ENCODE measurements at regions not wholly inside any gene's neighbourhood (a gene's known extent, or its start where the extent isn't known, plus 50 kb on each side); places are given as distances from the start of the nearest gene placed in this dataset.
"Not testable (repeated sequence)": the region's sequence is repeated elsewhere in the genome, so short reads cannot be mapped to it uniquely, and the experiment has no call there.

GRCh38 chr14:51351997-51352396 lies 112.0 kb downstream of the TMX1 start:
- no peak for DNase-seq

DNA sequence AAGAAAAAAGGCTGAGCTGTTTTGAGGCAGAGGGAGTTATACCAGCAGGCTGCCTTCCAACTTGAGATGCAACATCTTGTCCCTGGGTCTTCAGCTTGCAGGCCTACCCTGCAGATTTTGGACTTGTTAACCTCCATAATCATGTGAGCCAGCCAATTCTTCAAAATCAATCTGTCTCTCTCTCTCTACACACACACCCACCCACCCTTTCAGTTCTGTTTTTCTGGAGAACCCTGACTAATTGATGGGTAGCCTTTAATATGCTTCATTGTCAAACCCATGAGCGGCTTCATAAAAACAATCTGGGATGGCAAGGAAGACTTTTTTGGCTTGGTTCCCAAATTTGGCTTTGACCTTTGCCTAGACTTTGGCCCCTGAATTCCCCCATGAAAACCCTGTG lies 113.9 kb downstream of the TMX1 start:
- no peak for DNase-seq

DNA sequence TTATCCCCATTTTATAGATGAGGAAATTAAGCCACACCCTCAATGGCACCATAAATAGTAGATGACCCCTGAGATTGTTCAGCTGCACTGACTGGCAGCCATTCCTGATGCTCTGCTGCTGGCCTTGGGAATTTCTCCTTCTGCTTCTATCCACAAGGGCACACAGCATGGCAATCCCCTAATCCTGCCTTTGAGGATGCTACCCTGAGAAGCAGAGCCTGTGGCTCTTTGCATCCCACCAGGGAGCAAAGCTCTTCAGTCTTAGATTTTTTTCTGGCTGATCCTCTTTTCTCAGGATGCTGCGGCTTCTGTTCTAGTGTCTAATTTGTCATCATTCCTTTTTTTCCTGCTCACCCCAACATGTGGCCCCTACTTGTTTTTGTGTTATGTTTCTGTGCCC lies 114.8 kb downstream of the TMX1 start:
- DNase-seq, result no peak

GRCh38 chr14:51356381-51356780 lies 116.3 kb downstream of the TMX1 start:
- no peak for DNase-seq

GRCh38 chr14:51357250-51357649 lies 117.2 kb downstream of the TMX1 start:
- DNase-seq, result no peak

- DNase-seq, result no peak
These were observed 120.5 kb downstream of the TMX1 start for GRCh38 chr14:51360592-51360991.

- no peak for DNase-seq
These were observed 125.4 kb downstream of the TMX1 start for GRCh38 chr14:51365241-51365965.

DNA sequence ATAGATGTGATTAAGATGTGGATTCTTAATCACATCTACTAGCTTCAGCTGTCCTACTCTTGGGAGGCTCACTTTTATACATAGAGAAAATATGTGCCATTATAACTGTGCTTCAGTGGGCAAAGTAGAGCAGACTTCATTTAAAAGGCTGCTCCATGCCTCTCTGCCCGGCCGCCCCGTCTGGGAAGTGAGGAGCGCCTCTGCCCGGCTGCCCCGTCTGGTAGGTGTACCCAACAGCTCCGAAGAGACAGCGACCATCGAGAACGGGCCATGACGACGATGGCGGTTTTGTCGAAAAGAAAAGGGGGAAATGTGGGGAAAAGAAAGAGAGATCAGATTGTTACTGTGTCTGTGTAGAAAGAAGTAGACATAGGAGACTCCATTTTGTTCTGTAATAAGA lies 126.4 kb downstream of the TMX1 start:
- DNase-seq, result not testable (repeated sequence)

GRCh38 chr14:51366866-51367599 lies 127.0 kb downstream of the TMX1 start:
- not testable (repeated sequence) for DNase-seq

DNA sequence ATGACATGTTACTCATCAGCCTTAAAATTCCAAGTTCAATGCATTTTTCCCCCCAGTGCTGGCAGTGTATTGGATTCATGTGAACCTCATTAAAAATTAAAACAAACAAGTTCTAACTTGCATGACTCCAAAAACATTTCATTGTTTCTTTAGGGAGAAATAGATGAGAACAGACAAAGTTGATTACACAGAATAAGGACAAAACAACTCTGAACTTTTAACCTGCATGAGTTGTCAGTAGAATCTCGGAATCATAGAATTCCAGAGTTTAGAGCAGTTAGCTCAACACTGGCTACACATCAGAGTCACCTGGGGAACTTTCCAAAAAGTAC lies 127.5 kb downstream of the TMX1 start:
- no peak for DNase-seq

DNA sequence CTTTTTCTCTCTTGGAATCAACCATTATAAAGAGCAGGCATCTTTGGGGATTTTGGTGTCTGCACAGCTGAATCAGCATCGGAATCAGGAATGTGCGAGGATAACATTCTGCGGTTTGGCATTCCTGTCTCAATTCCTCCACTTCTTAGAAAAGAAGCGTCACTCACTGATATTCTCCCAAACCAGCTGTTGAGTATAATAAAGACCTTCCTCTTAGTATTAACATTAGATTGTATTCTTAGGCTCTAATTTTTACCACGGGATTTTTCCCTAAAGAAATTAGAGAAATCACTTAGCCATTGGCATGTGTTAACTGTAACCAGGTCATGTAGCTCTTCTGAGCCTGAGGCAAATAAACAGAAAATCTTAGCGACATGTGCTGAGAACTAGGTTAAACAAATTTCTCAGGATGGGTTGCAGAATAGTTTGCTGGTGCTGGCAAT lies 128.7 kb downstream of the TMX1 start:
- DNase-seq, result no peak

DNA sequence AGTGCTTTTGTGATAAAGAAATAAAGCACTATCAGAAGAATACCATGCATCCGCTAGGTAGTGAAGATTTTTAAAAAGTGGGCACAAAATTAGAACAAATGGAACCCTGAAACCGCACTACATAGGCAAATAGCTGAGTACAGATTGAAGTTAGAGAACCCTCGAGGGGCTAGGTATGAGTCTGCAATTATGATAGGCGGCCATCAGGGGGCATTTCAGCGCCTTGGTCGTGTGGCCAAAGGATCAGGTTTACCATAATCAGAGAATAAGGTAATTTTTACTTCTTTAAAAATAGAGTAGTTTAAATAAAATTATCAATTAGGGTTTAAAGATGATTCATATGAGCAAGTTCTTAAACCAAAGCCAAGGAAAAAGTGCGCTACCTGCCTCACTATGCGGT lies 129.8 kb downstream of the TMX1 start:
- no peak for DNase-seq

DNA sequence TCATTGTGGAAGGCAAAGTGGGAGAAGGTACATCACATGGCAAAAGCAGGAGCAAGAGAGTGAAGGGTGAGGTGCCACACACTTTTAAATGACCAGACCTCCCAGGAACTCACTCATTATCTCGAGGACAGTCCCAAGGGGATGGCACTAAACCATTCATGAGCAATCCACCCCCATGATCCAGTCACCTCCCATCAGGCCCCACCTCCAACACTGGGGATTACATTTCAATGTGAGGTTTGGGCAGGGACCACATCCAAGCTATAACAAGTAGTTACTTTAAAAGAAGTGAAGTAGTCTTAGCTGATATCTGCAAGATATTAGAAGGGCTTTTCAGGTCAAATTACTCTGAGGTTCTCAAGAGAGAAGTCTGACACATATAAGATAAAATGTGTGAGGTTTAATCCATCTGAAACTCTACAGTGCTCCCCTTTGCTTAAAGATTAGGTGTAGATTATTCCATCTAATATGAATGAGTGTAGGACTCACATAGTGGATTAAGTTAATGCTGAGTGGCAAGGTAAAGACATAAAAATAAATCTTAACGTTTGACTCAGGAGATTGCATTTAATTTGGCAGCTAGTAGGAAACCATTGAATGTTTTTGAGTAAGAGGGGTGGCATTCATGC lies 130.8 kb downstream of the TMX1 start:
- no peak for DNase-seq

DNA sequence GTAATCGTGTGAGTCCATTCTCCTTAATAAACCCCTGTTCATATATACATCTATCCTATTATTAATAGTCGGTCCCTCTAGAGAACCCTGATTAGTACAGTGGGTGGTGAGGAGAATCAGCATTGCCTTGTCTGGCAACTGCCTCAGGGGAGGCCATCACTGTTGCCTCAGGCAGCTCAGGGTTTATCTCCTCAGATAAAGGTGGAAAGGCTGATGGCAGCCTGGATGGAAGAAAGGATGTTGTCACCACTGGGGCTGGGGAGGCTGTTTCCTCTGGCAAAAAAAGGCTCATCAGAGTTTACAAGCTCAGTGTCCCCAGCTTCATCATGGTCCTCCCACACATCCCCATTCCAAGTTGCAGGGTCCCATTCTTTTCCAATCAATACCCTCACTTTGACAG lies 137.1 kb downstream of the TMX1 start:
- not testable (repeated sequence) for DNase-seq

DNA sequence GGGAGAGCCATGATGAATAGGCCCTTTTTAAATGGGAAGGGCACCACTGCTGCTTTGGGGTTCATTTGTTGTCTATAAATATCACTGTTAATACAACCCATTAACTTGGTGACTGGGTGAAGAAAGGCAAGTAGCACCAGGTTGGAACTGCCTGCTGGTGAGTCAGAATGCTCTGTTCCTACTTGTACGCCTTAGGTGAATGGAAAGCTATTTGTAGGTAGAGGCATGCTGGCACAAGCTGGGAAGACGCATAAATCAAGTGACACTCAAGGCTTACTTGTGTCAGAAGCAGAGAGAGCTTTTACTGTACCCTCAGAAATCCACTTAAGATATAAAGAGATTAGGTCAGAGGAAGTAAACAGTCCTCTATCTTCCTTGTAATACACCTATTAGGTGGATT lies 142.5 kb downstream of the TMX1 start:
- DNase-seq, result no peak

- no peak for DNase-seq
These were observed 146.4 kb downstream of the TMX1 start for GRCh38 chr14:51386411-51386810.

- DNase-seq, result no peak
These were observed 147.1 kb downstream of the TMX1 start for GRCh38 chr14:51386983-51387735.

DNA sequence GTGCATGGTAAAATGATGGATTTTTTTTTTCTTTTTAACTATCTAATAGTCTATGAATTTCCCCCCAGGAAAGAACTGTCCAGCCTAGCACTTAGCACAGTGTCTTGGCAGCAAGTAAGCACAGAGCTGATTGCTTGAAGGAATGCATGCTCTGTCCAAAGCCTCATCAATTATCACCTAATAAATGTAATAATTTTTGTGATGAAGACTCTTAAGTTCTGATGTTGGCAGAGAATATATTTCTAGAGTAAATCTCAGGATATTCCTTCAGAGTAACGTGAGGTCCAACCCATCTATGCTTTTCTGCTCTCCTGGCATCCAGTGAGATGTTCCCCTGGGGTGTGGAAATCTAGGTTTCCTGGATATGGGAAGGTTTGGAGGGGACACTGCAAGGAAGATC lies 152.4 kb downstream of the TMX1 start:
- DNase-seq, result no peak

GRCh38 chr14:51394384-51394783 lies 154.3 kb downstream of the TMX1 start:
- DNase-seq, result no peak

GRCh38 chr14:51394804-51395203 lies 154.8 kb downstream of the TMX1 start:
- no peak for DNase-seq

DNA sequence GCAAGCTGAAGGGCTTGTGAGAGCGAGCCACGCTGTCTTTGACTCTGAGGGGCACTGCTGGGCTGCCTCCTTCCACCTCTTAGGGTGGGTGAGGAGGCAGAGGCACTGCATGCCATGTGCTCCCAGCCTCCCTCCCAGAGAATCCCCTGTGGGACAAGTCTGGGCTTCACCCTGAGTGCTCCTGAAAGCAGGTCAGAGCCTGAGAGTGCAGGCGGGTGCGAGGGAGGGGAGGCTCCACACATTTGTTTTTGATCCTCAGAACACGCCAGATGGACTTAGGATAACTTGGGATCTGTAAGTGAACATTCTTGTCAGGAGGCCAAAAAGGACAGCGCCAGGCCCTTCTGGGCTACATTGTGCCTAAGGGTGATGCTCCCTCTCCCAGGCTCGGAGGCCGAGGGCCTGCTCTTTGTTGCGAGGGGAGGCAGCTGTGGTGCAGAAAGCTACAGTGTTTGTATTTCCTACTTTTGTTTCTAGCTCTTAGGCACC lies 155.4 kb downstream of the TMX1 start:
- no peak for DNase-seq

- DNase-seq, result no peak
These were observed 156.3 kb downstream of the TMX1 start for GRCh38 chr14:51396222-51396815.

DNA sequence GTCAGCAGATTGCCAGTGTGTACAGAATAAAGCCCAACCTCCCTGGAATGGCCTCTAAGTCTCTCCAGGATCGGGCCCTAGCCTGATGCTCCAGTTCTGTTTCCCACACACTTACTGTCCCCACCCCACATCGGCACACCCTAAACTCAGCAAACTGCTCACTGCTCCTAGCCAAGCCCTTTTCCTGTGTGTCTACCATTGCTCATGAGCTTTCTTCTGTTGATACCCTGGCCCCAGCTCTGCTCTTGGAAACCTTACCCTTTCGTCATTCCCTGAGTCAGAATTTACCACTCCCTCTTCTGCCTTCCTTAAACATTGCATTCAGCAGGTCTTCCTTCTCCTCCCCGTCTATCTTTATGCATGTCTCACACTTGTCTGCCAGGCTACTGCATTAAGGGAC lies 158.9 kb downstream of the TMX1 start:
- no peak for DNase-seq
